ENCODE measurements at regions not wholly inside any gene's neighbourhood (a gene's known extent, or its start where the extent isn't known, plus 50 kb on each side); places are given as distances from the start of the nearest gene placed in this dataset.

DNA sequence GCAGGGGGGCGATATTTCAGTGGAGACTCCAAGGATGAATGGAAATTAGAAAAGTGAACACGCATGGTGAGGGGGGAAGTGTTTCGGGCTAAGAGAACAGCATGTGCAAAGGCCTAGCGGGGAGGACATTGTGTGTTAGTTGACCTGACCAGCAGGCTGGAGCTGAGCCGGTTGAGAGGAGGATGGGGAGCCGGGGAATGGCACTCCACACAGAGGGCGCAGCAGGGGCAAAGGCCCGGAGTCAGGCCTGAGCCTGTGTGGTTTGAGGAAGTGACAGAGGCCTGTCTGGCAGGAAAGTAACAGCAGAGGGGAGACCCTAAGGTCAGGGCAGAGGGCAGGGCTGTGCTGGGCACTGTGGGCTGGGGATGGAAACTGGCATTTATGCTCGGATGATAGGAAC is 83.2 kb upstream of the ZNF479 start:
- no peak for TF ChIP-seq EZH2 (IDR thresholded peaks at IDR 0.05; ENCODE audit: insufficient read depth, low read length)
- TF ChIP-seq, protein P1, sequence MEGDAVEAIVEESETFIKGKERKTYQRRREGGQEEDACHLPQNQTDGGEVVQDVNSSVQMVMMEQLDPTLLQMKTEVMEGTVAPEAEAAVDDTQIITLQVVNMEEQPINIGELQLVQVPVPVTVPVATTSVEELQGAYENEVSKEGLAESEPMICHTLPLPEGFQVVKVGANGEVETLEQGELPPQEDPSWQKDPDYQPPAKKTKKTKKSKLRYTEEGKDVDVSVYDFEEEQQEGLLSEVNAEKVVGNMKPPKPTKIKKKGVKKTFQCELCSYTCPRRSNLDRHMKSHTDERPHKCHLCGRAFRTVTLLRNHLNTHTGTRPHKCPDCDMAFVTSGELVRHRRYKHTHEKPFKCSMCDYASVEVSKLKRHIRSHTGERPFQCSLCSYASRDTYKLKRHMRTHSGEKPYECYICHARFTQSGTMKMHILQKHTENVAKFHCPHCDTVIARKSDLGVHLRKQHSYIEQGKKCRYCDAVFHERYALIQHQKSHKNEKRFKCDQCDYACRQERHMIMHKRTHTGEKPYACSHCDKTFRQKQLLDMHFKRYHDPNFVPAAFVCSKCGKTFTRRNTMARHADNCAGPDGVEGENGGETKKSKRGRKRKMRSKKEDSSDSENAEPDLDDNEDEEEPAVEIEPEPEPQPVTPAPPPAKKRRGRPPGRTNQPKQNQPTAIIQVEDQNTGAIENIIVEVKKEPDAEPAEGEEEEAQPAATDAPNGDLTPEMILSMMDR (IDR thresholded peaks at IDR 0.05; ENCODE audit: insufficient read depth, low read depth, low read length): no peak
